ENCODE measurements at regions not wholly inside any gene's neighbourhood (a gene's known extent, or its start where the extent isn't known, plus 50 kb on each side); places are given as distances from the start of the nearest gene placed in this dataset.

DNA sequence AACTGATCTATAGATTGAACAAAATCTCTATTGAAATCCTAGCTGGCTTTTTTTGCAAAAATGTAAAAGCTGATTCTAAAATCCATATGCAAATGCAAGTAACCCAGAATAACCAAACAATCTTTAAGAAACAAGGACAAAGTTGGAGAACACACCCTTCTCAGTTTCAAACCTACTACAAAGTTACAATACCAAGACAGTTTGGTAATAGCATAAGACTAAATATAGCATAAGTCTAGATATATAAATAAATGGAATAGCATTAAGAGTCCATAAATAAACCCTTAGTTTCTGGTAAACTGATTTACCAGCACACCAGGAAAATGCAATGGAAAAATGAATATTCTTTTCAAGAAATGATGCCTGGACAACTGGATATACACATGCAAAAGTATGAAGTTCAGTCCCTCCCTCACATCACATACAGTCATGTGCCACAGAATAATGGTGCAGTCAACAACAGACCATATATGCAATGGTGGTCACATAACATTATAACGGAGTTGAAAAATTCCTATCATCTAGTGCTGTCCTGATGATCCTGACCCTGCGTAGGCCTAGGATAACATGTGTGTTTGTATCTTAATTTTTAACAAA lies 94.5 kb upstream of the GRIN2B start:
- Histone ChIP-seq H3K9me3 (ENCODE audit: control insufficient read depth, low read depth, low read length) (no peaks in the 10 kb centered on the region), H4K20me1 (ENCODE audit: control insufficient read depth, insufficient read depth, insufficient read length) (no peaks in the 10 kb centered on the region), H3K23ac (ENCODE audit: insufficient read length, low read depth, low read length) (no peak overlapping the region), H3K4me2 (ENCODE audit: insufficient read depth, insufficient read length, low read length) (no peak overlapping the region), H3K79me2 (ENCODE audit: insufficient read depth, low read length) (no peaks in the 10 kb centered on the region), H2AK5ac (ENCODE audit: insufficient read length, low read length) (no peak overlapping the region), H3K4ac (ENCODE audit: low read depth, low read length) (no peak overlapping the region), H4K5ac (ENCODE audit: insufficient read length, low read depth, low read length) (no peak overlapping the region), H3K18ac (ENCODE audit: insufficient read length, low read depth, low read length) (no peak overlapping the region), H2BK12ac (ENCODE audit: insufficient read length, low read depth, low read length) (no peak overlapping the region), H3K79me1 (ENCODE audit: insufficient read depth, low read depth, low read length, poor library complexity, severe bottlenecking) (no peaks in the 10 kb centered on the region), H3K56ac (ENCODE audit: insufficient read length, low read depth, low read length) (no peak overlapping the region), H2AFZ (ENCODE audit: low read length) (no peak overlapping the region), H2BK5ac (ENCODE audit: insufficient read length, low read length) (no peak overlapping the region), H3K4me1 (ENCODE audit: insufficient read depth, low read length) (no peaks in the 10 kb centered on the region), H3K27ac (ENCODE audit: insufficient read length, low read depth, low read length) (no peak overlapping the region), H3K23me2 (ENCODE audit: insufficient read length, low read depth, low read length, poor library complexity, severe bottlenecking) (no peaks in the 10 kb centered on the region), H4K91ac (ENCODE audit: insufficient read length, low read depth, low read length) (no peak overlapping the region), H2BK20ac (ENCODE audit: low read depth, low read length, poor library complexity, severe bottlenecking) (no peak overlapping the region), H3K9ac (ENCODE audit: extremely low read depth, insufficient read length, low read length) (no peak overlapping the region), H4K8ac (replicated peaks; ENCODE audit: insufficient read length, low read depth, low read length) (no peak overlapping the region), H2BK15ac (ENCODE audit: low read depth, low read length) (no peak overlapping the region), H3T11ph (ENCODE audit: low read length) (no peak overlapping the region), H3K27me3 (ENCODE audit: insufficient read depth, low read length) (no peaks in the 10 kb centered on the region), H3K14ac (ENCODE audit: insufficient read depth, low read length) (no peak overlapping the region), H2BK120ac (ENCODE audit: low read depth, low read length, poor library complexity, severe bottlenecking) (no peak overlapping the region)
- no peaks in the 10 kb centered on the region for H3K27me3 Mint-ChIP-seq (ENCODE audit: low read depth)
- peaks cover 0 to 3% of the 10 kb centered on the region in 2 experiments; a peak in 1 of 4 replicates for H3K4me1 Mint-ChIP-seq
- no peak for DNase-seq
- no peak overlapping the region for H3K27ac Mint-ChIP-seq
- H3K36me3 Mint-ChIP-seq (ENCODE audit: insufficient read depth in 1 of 3, low read depth in 3 of 3), result no peaks in the 10 kb centered on the region
- TF ChIP-seq, protein P1, sequence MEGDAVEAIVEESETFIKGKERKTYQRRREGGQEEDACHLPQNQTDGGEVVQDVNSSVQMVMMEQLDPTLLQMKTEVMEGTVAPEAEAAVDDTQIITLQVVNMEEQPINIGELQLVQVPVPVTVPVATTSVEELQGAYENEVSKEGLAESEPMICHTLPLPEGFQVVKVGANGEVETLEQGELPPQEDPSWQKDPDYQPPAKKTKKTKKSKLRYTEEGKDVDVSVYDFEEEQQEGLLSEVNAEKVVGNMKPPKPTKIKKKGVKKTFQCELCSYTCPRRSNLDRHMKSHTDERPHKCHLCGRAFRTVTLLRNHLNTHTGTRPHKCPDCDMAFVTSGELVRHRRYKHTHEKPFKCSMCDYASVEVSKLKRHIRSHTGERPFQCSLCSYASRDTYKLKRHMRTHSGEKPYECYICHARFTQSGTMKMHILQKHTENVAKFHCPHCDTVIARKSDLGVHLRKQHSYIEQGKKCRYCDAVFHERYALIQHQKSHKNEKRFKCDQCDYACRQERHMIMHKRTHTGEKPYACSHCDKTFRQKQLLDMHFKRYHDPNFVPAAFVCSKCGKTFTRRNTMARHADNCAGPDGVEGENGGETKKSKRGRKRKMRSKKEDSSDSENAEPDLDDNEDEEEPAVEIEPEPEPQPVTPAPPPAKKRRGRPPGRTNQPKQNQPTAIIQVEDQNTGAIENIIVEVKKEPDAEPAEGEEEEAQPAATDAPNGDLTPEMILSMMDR (conservative IDR thresholded peaks at IDR 0.05), result no peak
- no CpG with 5 or more reads among the region's 2 CpGs for WGBS (ENCODE audit: extremely low coverage, insufficient read length, low lambda C conversion rate)
- H3K9me3 Mint-ChIP-seq, result peaks cover 0 to 5% of the 10 kb centered on the region in 2 experiments; a peak in 2 of 5 replicates
- H3K4me3 Mint-ChIP-seq, result no peak overlapping the region
